WERI-Rb-1 (cell line): ENCODE measurements at regions not wholly inside any gene's neighbourhood (a gene's known extent, or its start where the extent isn't known, plus 50 kb on each side); places are given as distances from the start of the nearest gene placed in this dataset.

Experiments
- DNase-seq: peaks from one replicate; pipeline ENCODE4 v3.0.0-alpha.2; 2020
- H3K27ac ChIP-seq: fragments of 250-450 bp; sonication (Bioruptor Pico); 2 replicates; pipeline ENCODE4 v1.5.1; 2020; ENCODE audit warnings: mild to moderate bottlenecking, moderate library complexity
- H3K27me3 ChIP-seq: fragments of 250-450 bp; sonication (Bioruptor Pico); 2 replicates; pipeline ENCODE4 v1.5.1; 2021; ENCODE audit warnings: mild to moderate bottlenecking, low read depth, moderate library complexity; ENCODE audit not compliant: insufficient read depth, severe bottlenecking
- H3K36me3 ChIP-seq: fragments of 250-450 bp; sonication (Bioruptor Pico); 2 replicates; pipeline ENCODE4 v1.5.1; 2020; ENCODE audit warnings: mild to moderate bottlenecking, moderate library complexity
- H3K4me3 ChIP-seq: 2 replicates; pipeline ENCODE4 v1.5.1; 2011; ENCODE audit warnings: low read depth, mild to moderate bottlenecking, control low read depth, low read length
- H3K9me3 ChIP-seq: fragments of 250-450 bp; sonication (Bioruptor Pico); 2 replicates; pipeline ENCODE4 v1.5.1; 2021; ENCODE audit warnings: mild to moderate bottlenecking, moderate library complexity; ENCODE audit not compliant: severe bottlenecking
- CTCF ChIP-seq: IDR thresholded peaks from 2 replicates; pipeline ENCODE4 v1.5.1; 2011; ENCODE audit warnings: low read depth, mild to moderate bottlenecking, control low read depth, inconsistent platforms, low read length

- Histone ChIP-seq H3K27ac (no peak overlapping the region), H3K4me3 (no peak overlapping the region), H3K9me3 (no peaks in the 10 kb centered on the region), H3K36me3 (no peaks in the 10 kb centered on the region), H3K27me3 (peaks cover 10% of the 10 kb centered on the region)
- TF ChIP-seq CTCF: no peak
- no peak for DNase-seq
Measured at GRCh38 chr5:148759101-148759500, 67.3 kb upstream of the ADRB2 start.

GRCh38 chr5:148760945-148761638 lies 65.3 kb upstream of the ADRB2 start:
- no peak for TF ChIP-seq CTCF
- Histone ChIP-seq H3K4me3 (no peak overlapping the region), H3K27ac (no peak overlapping the region), H3K9me3 (no peaks in the 10 kb centered on the region), H3K27me3 (peaks cover 18% of the 10 kb centered on the region), H3K36me3 (no peaks in the 10 kb centered on the region)
- DNase-seq: no peak

GRCh38 chr5:148763996-148764395 lies 62.4 kb upstream of the ADRB2 start:
- H3K36me3 ChIP-seq: no peaks in the 10 kb centered on the region
- peaks cover 19% of the 10 kb centered on the region for H3K27me3 ChIP-seq
- H3K27ac ChIP-seq: no peak overlapping the region
- TF ChIP-seq CTCF: no peak
- H3K4me3 ChIP-seq: no peak overlapping the region
- DNase-seq: no peak
- H3K9me3 ChIP-seq: no peaks in the 10 kb centered on the region

GRCh38 chr5:148765061-148765460 lies 61.4 kb upstream of the ADRB2 start:
- no peak for TF ChIP-seq CTCF
- H3K36me3 ChIP-seq: no peaks in the 10 kb centered on the region
- H3K9me3 ChIP-seq: no peaks in the 10 kb centered on the region
- DNase-seq: no peak
- no peak overlapping the region for H3K27ac ChIP-seq
- peaks cover 27% of the 10 kb centered on the region for H3K27me3 ChIP-seq
- H3K4me3 ChIP-seq: no peak overlapping the region

- no peak overlapping the region for H3K27ac ChIP-seq
- DNase-seq: no peak
- H3K27me3 ChIP-seq: peaks cover 43% of the 10 kb centered on the region
Measured at GRCh38 chr5:148768806-148769415, 57.5 kb upstream of the ADRB2 start.

More at GRCh38 chr5:148768806-148769415, 57.5 kb upstream of the ADRB2 start:
- H3K36me3 ChIP-seq: no peaks in the 10 kb centered on the region
- no peak for TF ChIP-seq CTCF
- H3K9me3 ChIP-seq: no peaks in the 10 kb centered on the region
- H3K4me3 ChIP-seq: no peak overlapping the region
